ENCODE measurements at regions not wholly inside any gene's neighbourhood (a gene's known extent, or its start where the extent isn't known, plus 50 kb on each side); places are given as distances from the start of the nearest gene placed in this dataset.
"Not testable (repeated sequence)": the region's sequence is repeated elsewhere in the genome, so short reads cannot be mapped to it uniquely, and the experiment has no call there.

GRCh38 chr1:98287626-98288025 lies 366.8 kb upstream of the DPYD start:
- DNase-seq (ENCODE audit: low read depth): no peak

GRCh38 chr1:98286656-98287055 lies 365.8 kb upstream of the DPYD start:
- no peak for DNase-seq (ENCODE audit: low read depth)

DNA sequence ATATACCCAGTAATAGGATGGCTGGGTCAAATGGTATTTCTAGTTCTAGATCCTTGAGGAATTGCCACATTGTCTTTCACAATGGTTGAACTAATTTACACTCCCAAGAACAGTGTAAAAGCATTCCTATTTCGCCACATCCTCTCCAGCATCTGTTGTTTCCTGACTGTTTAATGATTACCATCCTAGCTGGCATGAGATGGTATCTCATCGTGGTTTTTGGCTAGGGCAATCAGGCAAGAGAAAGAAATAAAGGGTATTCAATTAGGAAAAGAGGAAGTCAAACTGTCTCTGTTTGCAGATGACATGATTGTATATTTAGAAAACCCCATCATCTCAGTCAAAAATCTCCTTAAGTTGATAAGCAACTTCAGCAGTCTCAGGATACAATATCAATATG lies 364.5 kb upstream of the DPYD start:
- not testable (repeated sequence) for DNase-seq (ENCODE audit: low read depth)

DNA sequence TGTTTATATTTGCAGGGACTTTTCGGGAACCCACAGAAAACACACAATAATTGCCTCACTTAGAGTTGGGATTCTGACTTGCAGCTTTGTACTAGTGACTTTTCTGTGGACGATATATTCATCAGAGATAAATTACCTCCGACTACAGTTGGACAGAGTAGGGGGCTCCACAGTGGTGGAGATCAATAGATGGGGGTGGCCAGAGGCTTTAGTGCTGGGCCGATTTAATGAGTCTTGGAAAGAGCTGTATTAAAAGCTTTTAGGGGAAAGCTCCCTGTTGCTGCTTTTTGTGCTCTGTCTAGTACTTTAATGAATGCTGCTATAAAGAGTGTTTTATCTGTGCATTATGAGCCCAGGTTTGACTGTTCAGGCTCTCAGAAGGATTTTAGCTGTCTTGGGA lies 359.2 kb upstream of the DPYD start:
- no peak for DNase-seq (ENCODE audit: low read depth)

GRCh38 chr1:98278055-98278454 lies 357.2 kb upstream of the DPYD start:
- no peak for DNase-seq (ENCODE audit: low read depth)

DNA sequence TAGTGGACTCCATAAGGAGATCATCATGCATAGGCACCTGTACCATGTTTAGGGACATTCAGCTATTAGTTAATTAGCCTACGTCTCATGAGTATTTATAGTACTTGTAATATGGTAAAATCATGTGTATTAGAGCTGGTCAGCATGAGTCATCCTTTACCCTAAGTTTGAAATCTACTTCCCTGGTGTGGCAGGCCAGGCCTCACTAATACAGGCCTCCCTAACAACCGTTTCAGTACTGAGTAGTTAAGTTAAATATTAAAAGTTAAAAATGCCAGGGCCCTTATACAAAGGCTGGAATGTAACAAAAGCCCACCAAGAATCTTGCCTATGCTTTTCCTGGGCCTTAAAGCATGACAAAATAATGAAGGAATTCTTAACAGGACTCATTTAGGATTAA lies 356.3 kb upstream of the DPYD start:
- DNase-seq (ENCODE audit: low read depth): no peak

DNA sequence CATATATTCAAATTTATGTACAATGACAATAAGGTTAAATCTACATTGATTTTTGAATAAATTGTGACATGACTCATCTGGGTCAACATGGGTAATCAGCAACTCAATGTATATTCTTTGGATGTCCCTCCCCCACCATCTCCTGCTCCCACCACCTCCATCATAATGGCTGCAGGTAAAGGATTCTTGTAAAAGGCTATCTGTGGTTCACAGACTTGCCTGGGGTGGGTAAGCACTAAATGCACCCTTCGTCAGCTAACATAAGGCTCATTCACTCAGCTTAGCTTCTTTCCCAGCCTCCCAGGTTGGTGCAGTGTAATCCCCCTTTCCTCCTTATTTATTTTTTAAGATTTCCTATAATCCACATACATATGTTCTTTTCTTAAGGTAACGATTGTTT lies 355.7 kb upstream of the DPYD start:
- no peak for DNase-seq (ENCODE audit: low read depth)

DNA sequence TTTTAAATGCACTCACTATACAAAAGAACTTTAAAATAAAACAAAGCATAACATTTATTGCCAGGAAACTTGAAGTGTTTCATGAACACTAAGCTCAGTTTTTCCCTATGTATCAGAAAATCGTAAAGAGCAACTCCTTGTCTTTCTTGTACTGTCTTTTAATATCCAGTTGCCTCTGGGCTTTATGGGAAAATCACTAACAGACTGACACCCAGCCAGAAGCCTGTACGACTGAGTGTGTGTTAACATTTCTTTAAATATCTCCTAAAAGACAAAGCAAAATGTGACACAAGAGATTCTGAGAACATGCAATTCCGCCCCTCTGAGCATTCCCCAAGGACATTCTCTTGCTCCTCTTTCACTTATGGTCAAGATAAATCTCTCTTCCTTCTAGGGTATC lies 347.5 kb upstream of the DPYD start:
- no peak for DNase-seq (ENCODE audit: low read depth)

DNA sequence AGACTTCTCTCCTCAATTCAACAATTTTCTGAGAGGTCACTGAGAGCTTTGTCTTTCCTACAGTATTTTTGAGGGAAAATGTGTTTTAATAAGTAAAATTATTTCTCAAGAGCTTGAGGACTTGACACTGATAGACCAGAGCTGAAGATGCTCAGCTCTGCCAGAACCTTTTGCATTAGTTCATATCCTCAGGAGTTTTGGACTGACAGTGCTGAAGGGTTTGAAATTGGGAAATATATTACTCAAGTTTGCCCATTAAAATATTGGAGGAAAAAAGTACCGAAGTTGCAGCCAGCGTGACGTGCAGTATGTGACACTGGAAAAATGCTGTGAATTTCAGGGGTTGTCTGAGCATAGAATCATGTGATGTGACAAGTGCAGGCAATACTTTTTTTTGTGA lies 346.6 kb upstream of the DPYD start:
- no peak for DNase-seq (ENCODE audit: low read depth)

DNA sequence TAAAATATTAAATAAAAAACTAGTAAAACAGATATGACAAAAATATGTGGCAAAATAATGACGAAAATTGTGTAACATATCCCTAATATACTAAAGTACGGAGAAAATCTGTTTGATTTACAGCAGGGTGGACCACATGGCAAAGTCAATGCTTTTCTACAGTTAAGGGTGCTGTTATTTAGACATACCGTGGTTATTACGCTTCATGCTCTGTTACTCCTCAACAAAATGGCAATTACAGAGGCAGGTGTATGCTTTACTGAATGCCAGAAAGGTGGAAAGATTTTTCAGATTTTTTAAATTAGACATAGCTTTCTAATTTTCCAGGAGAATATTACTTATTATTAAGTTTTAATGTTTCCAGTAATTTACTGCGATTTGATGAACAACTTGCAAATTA lies 343.9 kb upstream of the DPYD start:
- no peak for DNase-seq (ENCODE audit: low read depth)

- DNase-seq (ENCODE audit: low read depth): no peak
Measured at GRCh38 chr1:98260839-98261238, 340.0 kb upstream of the DPYD start.

DNA sequence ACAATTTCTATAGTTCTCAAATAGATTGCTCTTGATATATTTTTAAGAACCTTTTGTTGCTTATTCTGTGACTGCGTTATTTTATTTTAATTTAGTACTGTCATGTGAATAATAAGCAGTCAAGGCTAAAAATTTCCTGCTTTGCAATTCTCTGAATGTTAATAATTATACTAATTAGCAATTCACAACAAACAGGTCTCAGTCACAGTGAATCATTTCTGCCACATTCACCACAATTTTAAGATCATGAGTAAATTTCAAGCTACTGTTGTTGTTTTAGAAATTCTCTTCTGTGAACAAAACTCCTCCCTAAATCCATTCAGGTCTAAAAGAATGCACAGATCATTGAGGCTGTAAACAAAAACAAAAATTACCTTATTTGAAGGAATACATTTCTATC lies 339.6 kb upstream of the DPYD start:
- DNase-seq (ENCODE audit: low read depth): no peak

DNA sequence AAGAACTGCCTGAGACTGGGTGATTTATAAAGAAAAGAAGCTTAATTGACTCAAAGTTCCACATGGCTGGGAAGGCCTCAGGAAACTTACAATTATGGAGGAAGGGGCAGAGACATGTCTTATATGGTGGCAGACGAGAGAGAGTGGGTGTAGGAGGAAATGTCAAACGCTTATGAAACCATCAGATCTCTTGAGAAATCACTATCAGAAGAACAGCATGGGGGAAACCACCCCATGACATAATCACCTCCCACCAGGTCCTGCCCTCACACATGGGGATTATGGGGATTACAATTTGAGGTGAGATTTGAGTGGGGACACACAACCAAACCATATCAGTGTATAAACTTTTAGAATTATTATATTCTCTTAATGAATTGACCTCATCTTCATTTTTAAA lies 335.9 kb upstream of the DPYD start:
- no peak for DNase-seq (ENCODE audit: low read depth)

GRCh38 chr1:98253145-98253544 lies 332.3 kb upstream of the DPYD start:
- no peak for DNase-seq (ENCODE audit: low read depth)

- no peak for DNase-seq (ENCODE audit: low read depth)
Measured at GRCh38 chr1:98251497-98251896, 330.7 kb upstream of the DPYD start.

DNA sequence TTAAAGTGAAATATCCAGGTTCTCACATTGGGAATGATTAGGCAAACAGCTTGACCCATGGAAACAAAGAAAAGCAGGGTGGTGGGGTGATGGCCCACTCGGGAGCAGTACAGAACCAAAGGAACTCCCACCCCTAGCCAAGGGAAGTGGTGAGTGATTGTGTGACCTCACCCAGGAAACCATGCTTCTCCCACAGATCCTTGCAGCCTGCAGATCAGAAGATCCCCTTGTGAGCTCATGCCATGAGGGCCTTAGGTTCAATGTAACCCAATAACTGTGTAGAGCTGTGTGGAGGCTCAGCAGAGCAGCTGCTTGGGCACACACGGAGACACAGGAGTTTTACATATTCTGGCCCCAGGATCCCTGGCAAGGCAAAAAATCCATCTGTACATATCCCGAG lies 311.8 kb upstream of the DPYD start:
- DNase-seq (ENCODE audit: low read depth): no peak

DNA sequence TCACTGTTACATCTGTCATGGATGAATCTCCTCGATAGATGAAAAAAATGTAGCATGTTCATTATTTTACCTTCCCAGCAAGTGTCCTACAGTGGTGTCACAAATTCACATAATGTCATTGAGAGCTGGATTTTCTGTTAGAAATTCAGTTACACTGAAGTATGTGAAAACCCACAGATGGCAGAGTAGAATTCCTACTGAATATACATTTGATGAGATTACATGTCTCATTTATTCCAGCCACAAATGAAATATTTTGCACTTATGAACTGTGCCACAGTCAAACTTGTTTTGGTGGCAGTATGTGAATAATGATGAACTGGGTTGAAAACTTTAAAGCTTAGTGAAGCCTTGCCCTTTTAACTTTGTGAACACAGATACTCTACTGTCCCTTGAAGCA lies 301.9 kb upstream of the DPYD start:
- no peak for DNase-seq (ENCODE audit: low read depth)

- DNase-seq (ENCODE audit: low read depth): no peak
Measured at GRCh38 chr1:98221923-98222322, 301.1 kb upstream of the DPYD start.

DNA sequence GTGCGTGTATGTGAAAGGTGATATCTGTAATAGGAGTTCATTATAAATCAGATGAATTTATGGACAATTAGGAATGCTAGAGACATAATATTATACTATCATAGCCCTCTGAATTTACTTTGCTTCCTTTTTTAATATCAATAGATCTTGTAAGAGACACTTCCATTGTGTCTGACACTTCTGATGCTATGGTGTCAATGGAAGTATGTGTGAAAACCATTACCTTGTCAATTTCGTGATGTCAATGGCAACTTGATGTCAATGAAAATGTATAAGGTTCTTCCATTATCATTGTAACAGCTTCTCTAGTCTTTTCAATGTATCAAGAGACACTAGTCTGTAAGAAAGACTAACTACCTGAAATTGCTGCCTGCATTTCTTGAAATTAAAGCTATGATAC lies 296.8 kb upstream of the DPYD start:
- no peak for DNase-seq (ENCODE audit: low read depth)

DNA sequence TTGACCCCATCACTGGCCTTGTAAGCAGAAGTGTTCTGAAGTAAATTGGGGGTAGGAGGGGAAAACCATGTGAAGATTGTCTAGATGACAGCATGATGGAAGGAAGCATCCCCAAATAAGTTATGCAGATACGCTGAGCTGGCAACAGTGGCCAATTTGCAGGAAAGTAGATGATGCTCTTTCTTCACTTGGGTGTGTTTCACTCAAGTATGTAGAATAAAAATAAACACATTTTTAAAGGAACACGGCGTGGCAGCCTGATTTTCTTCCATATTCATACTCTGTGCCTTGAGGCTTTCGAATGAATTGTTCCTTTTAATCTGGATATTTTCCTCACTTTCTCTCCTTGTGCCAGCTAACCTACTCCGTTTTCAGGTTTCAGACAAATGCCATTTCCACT lies 295.5 kb upstream of the DPYD start:
- DNase-seq (ENCODE audit: low read depth): no peak

DNA sequence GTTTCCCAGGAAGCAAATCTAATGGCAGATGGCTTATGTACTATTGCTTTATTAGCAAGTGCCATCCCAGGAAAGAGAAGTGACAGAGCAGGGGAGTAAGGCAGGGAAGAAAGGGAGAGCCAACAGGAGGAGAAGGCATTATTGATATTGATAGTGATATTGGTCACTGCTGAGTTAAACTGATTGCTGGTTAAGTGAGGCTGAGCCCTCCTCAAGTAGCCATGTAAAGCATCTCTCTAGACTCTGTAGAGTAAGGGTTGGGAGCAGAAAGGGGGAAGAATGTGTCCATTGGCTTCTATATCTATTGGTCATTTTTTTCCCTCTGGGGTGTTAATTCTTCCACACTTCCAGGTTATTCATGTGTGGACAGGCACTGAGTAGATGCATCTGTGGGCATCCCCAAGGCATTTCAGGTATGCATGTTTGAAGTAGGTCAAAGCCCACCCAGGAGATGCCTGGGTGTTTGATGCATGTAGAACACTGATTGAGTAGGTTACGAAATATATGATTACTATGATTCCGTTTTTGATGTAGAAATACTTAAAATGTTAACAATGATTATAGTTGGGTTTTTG lies 290.5 kb upstream of the DPYD start:
- DNase-seq (ENCODE audit: low read depth): no peak

- DNase-seq (ENCODE audit: low read depth): no peak
Measured at GRCh38 chr1:98210563-98210962, 289.7 kb upstream of the DPYD start.

DNA sequence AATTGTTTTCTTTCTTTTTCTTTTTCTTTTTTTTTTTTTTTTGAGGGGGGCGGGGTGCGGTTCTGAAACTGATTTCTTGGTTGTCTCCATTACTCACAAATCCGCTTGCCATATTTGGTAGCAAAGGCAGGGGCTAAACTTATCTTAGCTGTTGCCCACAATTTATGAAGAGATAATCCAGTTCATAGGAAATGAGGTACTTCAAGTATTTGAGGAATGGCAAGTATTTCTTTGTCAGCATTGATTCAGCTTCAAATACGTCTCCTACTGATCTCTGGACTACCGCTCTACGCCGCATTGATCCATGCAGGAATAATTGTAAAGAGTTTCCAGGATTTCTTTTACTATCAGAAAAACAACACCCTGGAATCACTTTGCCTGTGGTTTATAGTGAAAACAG lies 289.2 kb upstream of the DPYD start:
- no peak for DNase-seq (ENCODE audit: low read depth)

DNA sequence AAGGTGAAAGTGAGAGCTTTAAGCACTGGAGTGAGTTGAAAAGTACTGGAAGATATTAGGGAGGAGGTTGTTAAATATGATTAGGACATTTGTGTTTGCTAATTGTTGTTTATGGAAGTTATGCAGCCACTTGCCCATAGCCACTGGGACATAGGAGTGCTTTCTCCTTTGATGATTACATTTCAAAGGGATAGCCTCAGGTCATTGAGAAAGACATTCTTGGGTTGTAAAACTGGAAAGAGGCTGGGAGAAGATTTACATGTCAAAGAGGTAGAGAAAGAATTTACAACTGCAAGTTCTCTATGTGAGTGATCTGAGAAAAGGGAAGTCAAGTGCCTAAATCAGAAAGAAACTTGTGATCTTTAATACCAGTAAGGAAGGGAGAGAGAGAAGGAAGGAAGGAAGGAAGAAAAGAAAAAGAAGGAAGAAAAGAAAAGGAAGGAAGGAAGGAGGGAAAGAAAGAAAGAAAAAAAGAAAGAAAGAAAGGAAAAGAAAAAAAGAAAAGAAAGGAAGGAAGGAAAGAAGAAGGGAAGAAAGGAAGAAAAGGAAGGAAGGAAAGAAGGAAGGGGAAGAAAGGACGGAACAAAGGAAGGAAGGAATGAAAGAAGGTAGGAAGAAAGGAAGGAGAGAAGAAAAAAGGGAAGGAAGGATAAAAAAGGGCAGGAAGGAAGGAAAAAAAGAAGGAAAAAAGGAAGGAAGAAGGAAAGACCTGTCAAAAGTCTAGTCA lies 284.6 kb upstream of the DPYD start:
- DNase-seq (ENCODE audit: low read depth): no peak
